GM12878 (cell line): ENCODE measurements at regions not wholly inside any gene's neighbourhood (a gene's known extent, or its start where the extent isn't known, plus 50 kb on each side); places are given as distances from the start of the nearest gene placed in this dataset.

Experiments used
- ATAC-seq: fragments of 200-7000 bp; cut with Tn5 transposase; 3 replicates; pipeline ENCODE4 v1.9.1; 2020; ENCODE audit warnings: mild to moderate bottlenecking, moderate library complexity
- BruUV-seq: library from RNA; stranded (reverse); fragments of 400-500 nt; replicated peaks from 2 replicates; lab custom pipeline; 2021; lab: Mats Ljungman, UMichigan
- CTCF ChIA-PET: fragments of 300-600 bp; sonication (Branson Sonifier 250); formaldehyde crosslinking; extraction: SDS; loops from one replicate; lab custom pipeline; 2021; ENCODE audit warnings: inconsistent platforms; lab: Yijun Ruan, JAX
- POLR2A ChIA-PET: fragments of 350-600 bp; formaldehyde crosslinking; extraction: SDS; loops from one replicate; lab custom pipeline; 2021; ENCODE audit warnings: inconsistent platforms; lab: Charles Lee
- RAD21 ChIA-PET: fragments of 300-600 bp; sonication (Branson Sonifier 250); formaldehyde crosslinking; loops from one replicate; lab custom pipeline; 2023; ENCODE audit warnings: antibody characterized with exemption; ENCODE audit not compliant: unreplicated experiment; lab: Charles Lee
- SMC1A ChIA-PET: fragments of 300-600 bp; sonication (Branson Sonifier 250); formaldehyde crosslinking; loops from one replicate; lab custom pipeline; 2023; ENCODE audit not compliant: unreplicated experiment, uncharacterized antibody; lab: Charles Lee
- DNase-seq: peaks from one replicate; pipeline ENCODE4 v3.0.0-alpha.2; 2011; ENCODE audit warnings: low read depth, low spot score
- FAIRE-seq: peaks from 3 replicates; lab custom pipeline; 2011; peaks lifted over from hg19 to GRCh38; lab: Jason Lieb, UNC
- H2AFZ ChIP-seq: 2 replicates; pipeline ENCODE4 v1.6.0; 2011; ENCODE audit warnings: low read depth, low read length, control low read depth; ENCODE audit not compliant: control insufficient read depth
- H3K27ac ChIP-seq: 2 replicates; pipeline ENCODE4 v1.5.1; 2011; ENCODE audit warnings: control low read depth; ENCODE audit not compliant: control insufficient read depth, insufficient read depth
- H3K27me3 ChIP-seq, 2 experiments: replicated peaks in 1 of 2; 2 replicates each; pipeline versions ENCODE4 v1.6.0 to v1.6.1; 2011; ENCODE audit warnings: low read length in 1 of 2; ENCODE audit not compliant: control insufficient read depth in 2 of 2, insufficient read depth in 2 of 2
- H3K36me3 ChIP-seq, 2 experiments: 2 replicates each; pipeline ENCODE4 v1.5.1; 2011; ENCODE audit warnings: low read length in 1 of 2; ENCODE audit not compliant: control insufficient read depth in 2 of 2, insufficient read depth in 2 of 2
- H3K4me1 ChIP-seq: 2 replicates; pipeline ENCODE4 v1.6.1; 2011; ENCODE audit warnings: mild to moderate bottlenecking, low read length, moderate library complexity, mixed read lengths; ENCODE audit not compliant: control insufficient read depth, insufficient read depth
- H3K4me2 ChIP-seq: 2 replicates; pipeline ENCODE4 v1.6.0; 2011; ENCODE audit warnings: control low read depth; ENCODE audit not compliant: control insufficient read depth, insufficient read depth
- H3K4me3 ChIP-seq: fragments of 200-600 bp; sonication (generic); 2 replicates; pipeline ENCODE4 v1.5.1; 2016
- H3K79me2 ChIP-seq: 2 replicates; pipeline ENCODE4 v1.6.0; 2011; ENCODE audit warnings: low read length; ENCODE audit not compliant: control insufficient read depth, insufficient read depth
- H3K9ac ChIP-seq: 2 replicates; pipeline ENCODE4 v1.8.0; 2011; ENCODE audit warnings: low read length, control low read depth, mixed read lengths; ENCODE audit not compliant: control insufficient read depth, insufficient read depth
- H3K9me3 ChIP-seq: replicated peaks from 3 replicates; pipeline ENCODE4 v1.5.1; 2011; ENCODE audit warnings: mild to moderate bottlenecking, low read length; ENCODE audit not compliant: control insufficient read depth, insufficient read depth
- H4K20me1 ChIP-seq: 2 replicates; pipeline ENCODE4 v1.6.0; 2011; ENCODE audit not compliant: control insufficient read depth, insufficient read depth
- ATF7 ChIP-seq: fragments of 450-650 bp; IDR thresholded peaks from 2 replicates; pipeline ENCODE4 v1.6.1; 2016; ENCODE audit warnings: low read depth, mild to moderate bottlenecking
- IKZF1 ChIP-seq: fragments of 450-650 bp; conservative IDR thresholded peaks from 2 replicates; pipeline ENCODE4 v1.6.1; 2017; ENCODE audit warnings: antibody characterized with exemption, mild to moderate bottlenecking
- LARP7 ChIP-seq: fragments of 450-650 bp; IDR thresholded peaks from 2 replicates; pipeline ENCODE4 v1.6.1; 2017; ENCODE audit warnings: mild to moderate bottlenecking
- MAX ChIP-seq: IDR thresholded peaks from 2 replicates; pipeline ENCODE4 v1.6.1; 2012; ENCODE audit warnings: low read depth, low read length, improper control_type of control experiment
- NBN ChIP-seq: fragments of 450-650 bp; IDR thresholded peaks from 2 replicates; pipeline ENCODE4 v1.6.1; 2016
- RELB ChIP-seq: fragments of 450-650 bp; IDR thresholded peaks from 2 replicates; pipeline ENCODE4 v1.6.1; 2017; ENCODE audit warnings: low read depth, mild to moderate bottlenecking, moderate library complexity
- TCF7 ChIP-seq: IDR thresholded peaks from 2 replicates; pipeline ENCODE4 v1.6.1; 2014; ENCODE audit warnings: antibody characterized with exemption, borderline replicate concordance
- YBX1 ChIP-seq: fragments of 450-650 bp; IDR thresholded peaks from 2 replicates; pipeline ENCODE4 v1.6.1; 2016; ENCODE audit warnings: antibody characterized with exemption
- WGBS: methylation state at CpG from one replicate; pipeline ENCODE4 v1.1.6; 2016; ENCODE audit warnings: low lambda C conversion rate; ENCODE audit not compliant: insufficient replicate concordance, insufficient coverage; ENCODE audit errors: missing lambda C conversion rate; 5-methylcytosine and 5-hydroxymethylcytosine counted together
- in situ Hi-C: fragments of 300-500 bp; cut with MboI; formaldehyde crosslinking; loops from 9 replicates; pipeline ENCODE4 v1.14.3; 2018; ENCODE audit warnings: mixed read lengths
- intact Hi-C: fragments of 100-400 bp; cut with micrococcal nuclease; formaldehyde crosslinking; loops from one replicate; pipeline ENCODE4 v1.14.2; 2022; ENCODE audit not compliant: unreplicated experiment
- TF ChIP-seq, protein P1 (sequence below): fragments of 450-650 bp; IDR thresholded peaks from 2 replicates; pipeline ENCODE4 v1.6.1; 2017; ENCODE audit warnings: mild to moderate bottlenecking, moderate library complexity
- TF ChIP-seq, protein P2 (sequence below): fragments of 450-650 bp; IDR thresholded peaks from 2 replicates; pipeline ENCODE4 v1.6.1; 2018; ENCODE audit warnings: mild to moderate bottlenecking, low read depth, moderate library complexity; ENCODE audit not compliant: partially characterized antibody

DNA sequence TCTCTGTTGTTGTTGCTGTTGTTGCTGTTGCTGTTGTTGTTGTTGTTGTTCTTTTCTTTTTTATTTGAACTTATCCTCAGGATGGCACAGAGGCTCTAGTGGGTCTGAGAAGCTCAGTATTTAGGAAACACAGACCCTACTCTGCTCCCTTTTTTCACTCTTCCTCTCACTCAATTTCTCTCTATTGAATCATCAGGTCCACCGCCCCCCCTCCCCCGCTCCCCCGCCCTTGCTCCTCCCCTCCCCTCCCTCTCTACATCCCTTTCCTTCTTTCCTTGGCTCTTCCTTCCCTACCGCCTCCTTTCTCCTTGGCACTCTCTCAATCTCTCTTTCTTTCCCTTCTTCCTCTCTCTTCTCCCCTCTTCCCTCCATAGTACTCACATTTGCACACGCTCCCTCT, 218.5 kb upstream of the ZC3H12A start:
- in situ Hi-C loops, result no loop called here
- no peaks in the 10 kb centered on the region for H3K9me3 ChIP-seq

DNA sequence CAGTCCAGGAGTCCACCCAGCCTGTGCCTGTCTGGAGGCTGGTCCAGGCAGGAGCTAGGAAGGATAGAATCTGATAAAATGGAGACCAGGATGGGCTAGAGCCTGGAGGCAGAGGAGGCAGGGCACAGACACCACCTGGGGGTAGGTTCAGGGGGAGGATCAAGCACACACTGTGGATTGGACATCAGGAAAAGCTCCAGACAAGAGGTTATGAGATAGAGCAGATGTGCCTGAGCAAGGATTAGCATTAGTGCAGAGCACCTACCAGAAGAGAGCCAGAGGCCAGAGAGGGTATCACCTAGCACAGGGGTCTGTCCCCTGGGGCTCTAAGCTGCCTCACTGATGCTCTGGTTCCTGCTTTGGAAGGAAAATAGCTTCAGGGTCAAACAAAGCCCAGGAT, 216.7 kb upstream of the ZC3H12A start:
- Histone ChIP-seq H3K4me3 (no peak overlapping the region), H3K27ac (no peak overlapping the region), H3K4me1 (no peaks in the 10 kb centered on the region), H4K20me1 (no peaks in the 10 kb centered on the region), H3K36me3 (no peaks in the 10 kb centered on the region), H2AFZ (no peak overlapping the region), H3K9ac (no peak overlapping the region), H3K27me3 (peaks cover 4% of the 10 kb centered on the region in 2 experiments; a peak in 2 of 4 replicates), H3K4me2 (no peak overlapping the region), H3K79me2 (no peaks in the 10 kb centered on the region), H3K9me3 (no peaks in the 10 kb centered on the region)
- ATAC-seq (no peak), DNase-seq (no peak), FAIRE-seq (no peak)
- BruUV-seq, result no TSS peak
- in situ Hi-C loops (no loop called here), intact Hi-C loops (no loop called here)
- RAD21 ChIA-PET, result no interaction called here
- CTCF ChIA-PET, result interaction anchor here (1.2 kb wide), 1 partner anchor 177 kb away, joined by 3 read pairs; no protein-coding TSS in a partner anchor
- POLR2A ChIA-PET, result no interaction called here
- SMC1A ChIA-PET, result no interaction called here
- TF ChIP-seq LARP7, result no peak
- TF ChIP-seq NBN, result no peak
- TF ChIP-seq RELB, result no peak
- TF ChIP-seq, protein P1, sequence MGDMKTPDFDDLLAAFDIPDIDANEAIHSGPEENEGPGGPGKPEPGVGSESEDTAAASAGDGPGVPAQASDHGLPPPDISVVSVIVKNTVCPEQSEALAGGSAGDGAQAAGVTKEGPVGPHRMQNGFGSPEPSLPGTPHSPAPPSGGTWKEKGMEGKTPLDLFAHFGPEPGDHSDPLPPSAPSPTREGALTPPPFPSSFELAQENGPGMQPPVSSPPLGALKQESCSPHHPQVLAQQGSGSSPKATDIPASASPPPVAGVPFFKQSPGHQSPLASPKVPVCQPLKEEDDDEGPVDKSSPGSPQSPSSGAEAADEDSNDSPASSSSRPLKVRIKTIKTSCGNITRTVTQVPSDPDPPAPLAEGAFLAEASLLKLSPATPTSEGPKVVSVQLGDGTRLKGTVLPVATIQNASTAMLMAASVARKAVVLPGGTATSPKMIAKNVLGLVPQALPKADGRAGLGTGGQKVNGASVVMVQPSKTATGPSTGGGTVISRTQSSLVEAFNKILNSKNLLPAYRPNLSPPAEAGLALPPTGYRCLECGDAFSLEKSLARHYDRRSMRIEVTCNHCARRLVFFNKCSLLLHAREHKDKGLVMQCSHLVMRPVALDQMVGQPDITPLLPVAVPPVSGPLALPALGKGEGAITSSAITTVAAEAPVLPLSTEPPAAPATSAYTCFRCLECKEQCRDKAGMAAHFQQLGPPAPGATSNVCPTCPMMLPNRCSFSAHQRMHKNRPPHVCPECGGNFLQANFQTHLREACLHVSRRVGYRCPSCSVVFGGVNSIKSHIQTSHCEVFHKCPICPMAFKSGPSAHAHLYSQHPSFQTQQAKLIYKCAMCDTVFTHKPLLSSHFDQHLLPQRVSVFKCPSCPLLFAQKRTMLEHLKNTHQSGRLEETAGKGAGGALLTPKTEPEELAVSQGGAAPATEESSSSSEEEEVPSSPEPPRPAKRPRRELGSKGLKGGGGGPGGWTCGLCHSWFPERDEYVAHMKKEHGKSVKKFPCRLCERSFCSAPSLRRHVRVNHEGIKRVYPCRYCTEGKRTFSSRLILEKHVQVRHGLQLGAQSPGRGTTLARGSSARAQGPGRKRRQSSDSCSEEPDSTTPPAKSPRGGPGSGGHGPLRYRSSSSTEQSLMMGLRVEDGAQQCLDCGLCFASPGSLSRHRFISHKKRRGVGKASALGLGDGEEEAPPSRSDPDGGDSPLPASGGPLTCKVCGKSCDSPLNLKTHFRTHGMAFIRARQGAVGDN, result no peak
- TF ChIP-seq, protein P2, sequence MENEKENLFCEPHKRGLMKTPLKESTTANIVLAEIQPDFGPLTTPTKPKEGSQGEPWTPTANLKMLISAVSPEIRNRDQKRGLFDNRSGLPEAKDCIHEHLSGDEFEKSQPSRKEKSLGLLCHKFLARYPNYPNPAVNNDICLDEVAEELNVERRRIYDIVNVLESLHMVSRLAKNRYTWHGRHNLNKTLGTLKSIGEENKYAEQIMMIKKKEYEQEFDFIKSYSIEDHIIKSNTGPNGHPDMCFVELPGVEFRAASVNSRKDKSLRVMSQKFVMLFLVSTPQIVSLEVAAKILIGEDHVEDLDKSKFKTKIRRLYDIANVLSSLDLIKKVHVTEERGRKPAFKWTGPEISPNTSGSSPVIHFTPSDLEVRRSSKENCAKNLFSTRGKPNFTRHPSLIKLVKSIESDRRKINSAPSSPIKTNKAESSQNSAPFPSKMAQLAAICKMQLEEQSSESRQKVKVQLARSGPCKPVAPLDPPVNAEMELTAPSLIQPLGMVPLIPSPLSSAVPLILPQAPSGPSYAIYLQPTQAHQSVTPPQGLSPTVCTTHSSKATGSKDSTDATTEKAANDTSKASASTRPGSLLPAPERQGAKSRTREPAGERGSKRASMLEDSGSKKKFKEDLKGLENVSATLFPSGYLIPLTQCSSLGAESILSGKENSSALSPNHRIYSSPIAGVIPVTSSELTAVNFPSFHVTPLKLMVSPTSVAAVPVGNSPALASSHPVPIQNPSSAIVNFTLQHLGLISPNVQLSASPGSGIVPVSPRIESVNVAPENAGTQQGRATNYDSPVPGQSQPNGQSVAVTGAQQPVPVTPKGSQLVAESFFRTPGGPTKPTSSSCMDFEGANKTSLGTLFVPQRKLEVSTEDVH, result no peak
- no peak for TF ChIP-seq MAX
- no peak for TF ChIP-seq ATF7
- TF ChIP-seq YBX1, result no peak

More for the DNA sequence above, 218.5 kb upstream of the ZC3H12A start:
- no peak overlapping the region for H2AFZ ChIP-seq
- peaks cover 4% of the 10 kb centered on the region in 2 experiments; a peak in 2 of 4 replicates for H3K27me3 ChIP-seq
- no peaks in the 10 kb centered on the region for H4K20me1 ChIP-seq
- H3K79me2 ChIP-seq, result no peaks in the 10 kb centered on the region
- H3K4me3 ChIP-seq, result no peak overlapping the region
- H3K27ac ChIP-seq, result no peak overlapping the region
- ChIA-PET SMC1A (no interaction called here), CTCF (no interaction called here), RAD21 (no interaction called here), POLR2A (no interaction called here)
- ATAC-seq (no peak), DNase-seq (no peak), FAIRE-seq (no peak)
- H3K9ac ChIP-seq, result no peak overlapping the region
- intact Hi-C loops, result no loop called here
- no peak overlapping the region for H3K4me2 ChIP-seq
- no peaks in the 10 kb centered on the region for H3K4me1 ChIP-seq
- BruUV-seq, result no TSS peak
- 0% methylated on average over 1 of the region's 5 CpGs for WGBS
- H3K36me3 ChIP-seq, result no peaks in the 10 kb centered on the region
- TF ChIP-seq TCF7, result no peak
- TF ChIP-seq IKZF1, result no peak
